ENCODE measurements at regions not wholly inside any gene's neighbourhood (a gene's known extent, or its start where the extent isn't known, plus 50 kb on each side); places are given as distances from the start of the nearest gene placed in this dataset.

DNA sequence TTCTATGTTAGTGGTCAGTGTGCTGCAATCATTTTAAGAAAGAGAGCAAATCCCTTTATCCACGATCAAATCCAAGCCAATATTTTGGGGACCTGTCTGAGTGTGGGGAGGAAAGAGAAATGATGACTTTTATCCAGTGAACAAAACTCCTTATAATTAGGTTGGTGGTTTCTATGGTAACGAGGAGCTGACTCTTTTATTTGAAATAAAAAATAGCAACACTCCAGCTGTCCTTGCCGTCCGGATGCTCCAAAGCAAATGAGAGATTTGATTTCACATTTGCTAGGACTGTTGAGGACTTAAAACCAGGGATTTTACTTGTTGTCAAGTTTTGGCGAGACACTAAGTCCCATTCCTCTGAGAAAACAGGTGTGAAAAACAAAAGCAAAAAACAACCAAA is 154.0 kb upstream of the PRICKLE2 start:
- H3K4me3 ChIP-seq (ENCODE audit: low read depth, poor library complexity, severe bottlenecking), result no peak overlapping the region

DNA sequence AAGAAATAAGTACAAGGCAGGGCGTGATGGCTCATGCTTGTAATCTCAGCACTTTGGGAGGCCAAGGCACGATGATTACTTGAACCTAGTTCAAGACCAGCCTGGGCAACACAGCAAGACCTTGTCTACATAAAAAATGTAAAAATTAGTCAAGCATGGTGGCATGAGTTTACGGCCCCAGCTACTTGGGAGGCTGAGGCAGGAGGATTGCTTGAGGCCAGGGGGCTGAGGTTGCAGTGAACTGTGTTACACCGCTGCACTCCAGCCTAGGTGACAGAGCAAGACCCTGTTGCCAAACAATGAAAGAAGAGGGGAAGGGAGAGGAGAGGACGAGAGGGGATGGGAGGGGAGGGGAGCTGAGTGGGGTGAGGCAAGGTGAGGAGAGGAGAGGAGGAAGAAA is 152.7 kb upstream of the PRICKLE2 start:
- WGBS, 2 donors, result 93 to 95% methylated on average over 5 of the region's 5 CpGs
- intact Hi-C loops (cut with DNase I; ENCODE audit: low total_unique reads), result no loop called here
- no peak overlapping the region for H3K4me3 ChIP-seq (ENCODE audit: low read depth, poor library complexity, severe bottlenecking)
- no peak for DNase-seq (ENCODE audit: low spot score in 2 of 2)
- no peak for TF ChIP-seq CTCF (IDR thresholded peaks at IDR 0.05)

More for the DNA sequence above, 154.0 kb upstream of the PRICKLE2 start:
- no peak for DNase-seq (ENCODE audit: low spot score in 2 of 2)
- TF ChIP-seq CTCF (IDR thresholded peaks at IDR 0.05) (no peak), POLR2A (IDR thresholded peaks at IDR 0.05) (no peak)
- intact Hi-C loops (cut with DNase I; ENCODE audit: low total_unique reads), result no loop called here
- 73 to 85% methylated on average over 5 of the region's 5 CpGs for WGBS, 2 donors

DNA sequence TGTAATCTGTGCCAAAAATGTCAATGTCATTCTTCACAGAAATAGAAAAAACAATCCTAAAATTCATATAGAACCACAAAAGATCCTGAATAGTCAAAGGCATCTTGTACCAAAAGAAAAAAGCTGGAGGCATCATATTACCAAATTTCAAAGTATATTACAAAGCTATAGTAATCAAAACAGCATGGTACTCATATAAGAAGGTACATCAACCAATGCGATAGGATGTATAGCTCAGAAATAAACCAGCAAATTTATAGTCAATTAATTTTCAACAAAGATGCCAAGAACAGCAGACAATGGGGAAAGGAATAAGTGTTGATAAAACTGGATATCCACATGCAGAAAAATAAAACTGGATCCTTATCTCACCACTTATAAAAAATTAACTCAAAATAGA is 150.5 kb upstream of the PRICKLE2 start:
- TF ChIP-seq CTCF (IDR thresholded peaks at IDR 0.05) (no peak), POLR2A (IDR thresholded peaks at IDR 0.05) (no peak)
- DNase-seq (ENCODE audit: low spot score in 2 of 2), result no peak
- 94 to 96% methylated on average over 1 of the region's 1 CpG for WGBS, 2 donors
- no peak overlapping the region for H3K4me3 ChIP-seq (ENCODE audit: low read depth, poor library complexity, severe bottlenecking)
- intact Hi-C loops (cut with DNase I; ENCODE audit: low total_unique reads), result no loop called here

DNA sequence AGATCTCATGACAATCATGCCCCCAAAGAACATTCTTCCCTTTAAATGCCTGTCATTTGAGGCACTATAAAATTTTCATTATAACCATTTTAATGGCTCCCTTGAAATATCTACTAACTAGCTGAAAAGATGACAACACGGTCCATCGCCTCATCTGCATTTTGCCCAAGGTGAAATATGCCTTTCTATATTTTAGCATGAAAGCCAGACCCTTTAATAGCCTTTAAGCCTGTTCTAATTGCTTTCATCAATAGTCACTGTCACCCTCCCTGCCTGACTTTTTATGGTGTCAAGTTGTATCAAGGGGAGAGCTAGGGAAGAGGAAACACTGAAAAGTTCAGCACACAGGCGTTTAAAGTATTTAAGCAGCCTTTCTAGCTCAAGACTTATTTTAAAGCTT is 144.1 kb upstream of the PRICKLE2 start:
- no peak overlapping the region for H3K4me3 ChIP-seq (ENCODE audit: low read depth, poor library complexity, severe bottlenecking)
- WGBS, 2 donors, result 92 to 94% methylated on average over 3 of the region's 3 CpGs
- intact Hi-C loops (cut with DNase I; ENCODE audit: low total_unique reads), result no loop called here

DNA sequence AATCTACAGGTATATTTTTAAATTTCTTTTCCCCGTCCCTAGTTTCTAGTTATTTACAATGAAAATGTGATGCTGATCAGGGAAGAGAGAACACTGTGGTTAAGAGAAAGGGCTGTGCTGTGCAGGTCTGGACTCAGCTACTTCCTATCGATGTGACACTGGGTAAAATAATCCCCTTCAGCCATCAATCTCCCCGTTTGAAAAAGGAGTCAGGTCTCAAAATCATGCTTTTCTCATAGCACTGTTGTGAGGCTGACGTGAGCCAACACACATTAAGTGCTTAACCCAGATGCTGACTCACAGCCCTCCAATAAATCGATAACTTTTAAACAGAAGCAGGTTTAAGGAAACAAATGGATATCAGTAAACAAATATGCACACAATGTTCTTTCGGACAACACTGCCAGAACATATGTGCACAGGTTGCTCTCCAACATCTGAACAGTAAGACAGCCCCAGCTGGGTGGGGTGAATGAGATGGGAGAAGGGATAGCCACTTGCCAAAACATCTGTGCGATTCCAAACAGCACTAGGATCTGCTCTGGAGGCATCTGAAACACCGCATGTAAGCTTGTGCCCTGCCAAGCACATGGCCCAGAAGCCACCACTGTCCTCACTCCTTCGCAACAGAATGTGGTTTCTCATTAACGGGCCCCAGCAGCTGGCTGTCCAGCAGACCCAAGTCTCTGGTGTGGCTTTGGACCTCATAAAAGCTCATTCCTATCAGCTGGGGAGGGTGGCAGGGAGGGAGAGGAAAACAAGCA is 143.2 kb upstream of the PRICKLE2 start:
- intact Hi-C loops (cut with DNase I; ENCODE audit: low total_unique reads), result no loop called here
- 48 to 51% methylated on average over 10 of the region's 10 CpGs for WGBS, 2 donors
- TF ChIP-seq CTCF (IDR thresholded peaks at IDR 0.05) (no peak), POLR2A (IDR thresholded peaks at IDR 0.05) (no peak)
- H3K4me3 ChIP-seq (ENCODE audit: low read depth, poor library complexity, severe bottlenecking), result no peak overlapping the region
- DNase-seq (ENCODE audit: low spot score in 2 of 2), result no peak

More for the DNA sequence above, 144.1 kb upstream of the PRICKLE2 start:
- no peak for DNase-seq (ENCODE audit: low spot score in 2 of 2)
- no peak for TF ChIP-seq POLR2A (IDR thresholded peaks at IDR 0.05)
- TF ChIP-seq CTCF (IDR thresholded peaks at IDR 0.05), result no peak

DNA sequence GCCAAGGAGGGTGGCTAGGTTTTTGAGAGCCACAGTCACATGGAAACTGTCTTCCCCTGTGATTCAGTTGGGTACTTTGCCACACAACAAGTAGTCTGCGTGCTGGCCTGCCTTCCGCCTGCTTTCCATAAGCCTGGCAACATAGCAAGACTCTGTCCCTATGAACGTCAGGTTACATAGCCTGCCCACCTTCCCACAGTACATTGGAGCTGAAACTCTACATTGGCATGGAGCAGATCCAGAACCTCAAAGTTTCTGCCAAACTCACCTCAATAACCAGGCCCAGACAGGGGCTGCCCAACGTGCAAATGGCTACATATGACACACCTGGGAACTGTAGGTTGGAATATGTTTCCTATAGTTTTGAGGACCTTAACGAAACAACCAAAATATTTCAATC is 140.6 kb upstream of the PRICKLE2 start:
- 84 to 88% methylated on average over 5 of the region's 5 CpGs for WGBS, 2 donors
- DNase-seq (ENCODE audit: low spot score in 2 of 2), result no peak
- intact Hi-C loops (cut with DNase I; ENCODE audit: low total_unique reads), result no loop called here
- no peak overlapping the region for H3K4me3 ChIP-seq (ENCODE audit: low read depth, poor library complexity, severe bottlenecking)
- TF ChIP-seq CTCF (IDR thresholded peaks at IDR 0.05), result no peak
- no peak for TF ChIP-seq POLR2A (IDR thresholded peaks at IDR 0.05)
